ENCODE measurements at regions not wholly inside any gene's neighbourhood (a gene's known extent, or its start where the extent isn't known, plus 50 kb on each side); places are given as distances from the start of the nearest gene placed in this dataset.
A peak's percentile ranks its signal among the peaks of the same experiment; 100 is the strongest.

DNA sequence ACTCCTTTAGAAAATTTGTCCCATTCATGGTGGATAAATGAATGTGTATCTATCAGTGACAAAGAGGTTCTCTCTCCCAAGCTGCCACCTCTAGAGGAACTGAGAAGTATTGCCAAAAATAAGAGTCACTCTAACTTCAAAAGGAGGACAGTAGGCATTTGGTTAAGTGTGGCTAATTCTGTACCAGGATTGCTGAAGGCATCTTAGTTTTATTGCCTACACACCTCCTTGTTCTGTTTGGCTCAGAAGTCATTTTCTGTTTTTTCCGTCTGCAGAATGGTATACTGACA, 189.0 kb upstream of the MPPED2 start:
- TF ChIP-seq EZH2 (IDR thresholded peaks at IDR 0.05) (no peak), CTCF (IDR thresholded peaks at IDR 0.05) (peak; percentile 22), EZH2phosphoT487 (IDR thresholded peaks at IDR 0.05) (no peak)

All from neural progenitor cell (in vitro differentiated cells).